ENCODE measurements at regions not wholly inside any gene's neighbourhood (a gene's known extent, or its start where the extent isn't known, plus 50 kb on each side); places are given as distances from the start of the nearest gene placed in this dataset.

GRCh38 chr2:123128951-123129350 is 896.1 kb upstream of the CNTNAP5 start:
- DNase-seq: no peak
- Mint-ChIP-seq H3K36me3 (ENCODE audit: insufficient read depth, unreplicated experiment) (no peaks in the 10 kb centered on the region), H3K9me3 (ENCODE audit: unreplicated experiment) (peaks cover 11% of the 10 kb centered on the region), H3K4me1 (ENCODE audit: low read depth, unreplicated experiment) (no peaks in the 10 kb centered on the region), H3K27me3 (ENCODE audit: insufficient read depth, unreplicated experiment) (no peaks in the 10 kb centered on the region), H3K4me3 (ENCODE audit: unreplicated experiment) (no peak overlapping the region), H3K27ac (ENCODE audit: unreplicated experiment) (no peak overlapping the region)
- no peaks in the 10 kb centered on the region for H3K9me3 ChIP-seq
- no TSS peak for BruUV-seq (replicated peaks)
- H3K27me3 ChIP-seq (replicated peaks; ENCODE audit: control insufficient read depth, insufficient read depth, low read length): no peaks in the 10 kb centered on the region
- POLR2A ChIA-PET: no interaction called here
- no peaks in the 10 kb centered on the region for H3K36me3 ChIP-seq (ENCODE audit: control insufficient read depth, insufficient read depth, low read length)
- CTCF ChIA-PET: no interaction called here
- no peak overlapping the region for H3K4me3 ChIP-seq (ENCODE audit: low read depth, low read length)
- TF ChIP-seq CTCF (IDR thresholded peaks at IDR 0.05; ENCODE audit: insufficient read depth in 1 of 2, low read depth in 1 of 2, low read length in 1 of 2, severe bottlenecking in 1 of 2, unreplicated experiment in 1 of 2): no peak
- H3K4me1 ChIP-seq: no peaks in the 10 kb centered on the region
- intact Hi-C loops (cut with micrococcal nuclease; ENCODE audit: unreplicated experiment): no loop called here

GRCh38 chr2:123136419-123136818 is 888.7 kb upstream of the CNTNAP5 start:
- Mint-ChIP-seq H3K4me1 (ENCODE audit: low read depth, unreplicated experiment) (no peaks in the 10 kb centered on the region), H3K27ac (ENCODE audit: unreplicated experiment) (no peak overlapping the region), H3K9me3 (ENCODE audit: unreplicated experiment) (peaks cover 6% of the 10 kb centered on the region), H3K36me3 (ENCODE audit: insufficient read depth, unreplicated experiment) (no peaks in the 10 kb centered on the region), H3K27me3 (ENCODE audit: insufficient read depth, unreplicated experiment) (no peaks in the 10 kb centered on the region), H3K4me3 (ENCODE audit: unreplicated experiment) (no peak overlapping the region)
- DNase-seq: no peak
- ChIA-PET CTCF (no interaction called here), POLR2A (no interaction called here)
- Histone ChIP-seq H3K27me3 (replicated peaks; ENCODE audit: control insufficient read depth, insufficient read depth, low read length) (no peaks in the 10 kb centered on the region), H3K4me3 (ENCODE audit: low read depth, low read length) (no peak overlapping the region), H3K9me3 (no peaks in the 10 kb centered on the region), H3K36me3 (ENCODE audit: control insufficient read depth, insufficient read depth, low read length) (no peaks in the 10 kb centered on the region), H3K4me1 (no peaks in the 10 kb centered on the region)
- no peak for TF ChIP-seq CTCF (IDR thresholded peaks at IDR 0.05; ENCODE audit: insufficient read depth in 1 of 2, low read depth in 1 of 2, low read length in 1 of 2, severe bottlenecking in 1 of 2, unreplicated experiment in 1 of 2)
- intact Hi-C loops (cut with micrococcal nuclease; ENCODE audit: unreplicated experiment): no loop called here
- no TSS peak for BruUV-seq (replicated peaks)

GRCh38 chr2:123144082-123144481 is 881.0 kb upstream of the CNTNAP5 start:
- H3K36me3 Mint-ChIP-seq (ENCODE audit: insufficient read depth, unreplicated experiment): no peaks in the 10 kb centered on the region
- no peak for DNase-seq
- Histone ChIP-seq H3K36me3 (ENCODE audit: control insufficient read depth, insufficient read depth, low read length) (no peaks in the 10 kb centered on the region), H3K4me1 (no peaks in the 10 kb centered on the region), H3K9me3 (0 out of 2 replicates have a peak, but pooled peaks cover 3% of the 10 kb centered on the region), H3K27me3 (replicated peaks; ENCODE audit: control insufficient read depth, insufficient read depth, low read length) (no peaks in the 10 kb centered on the region), H3K4me3 (ENCODE audit: low read depth, low read length) (no peak overlapping the region)
- ChIA-PET CTCF (no interaction called here), POLR2A (no interaction called here)
- no peaks in the 10 kb centered on the region for H3K4me1 Mint-ChIP-seq (ENCODE audit: low read depth, unreplicated experiment)
- no peaks in the 10 kb centered on the region for H3K27me3 Mint-ChIP-seq (ENCODE audit: insufficient read depth, unreplicated experiment)
- no peaks in the 10 kb centered on the region for H3K9me3 Mint-ChIP-seq (ENCODE audit: unreplicated experiment)
- BruUV-seq (replicated peaks): no TSS peak
- TF ChIP-seq CTCF (IDR thresholded peaks at IDR 0.05; ENCODE audit: insufficient read depth in 1 of 2, low read depth in 1 of 2, low read length in 1 of 2, severe bottlenecking in 1 of 2, unreplicated experiment in 1 of 2): no peak
- no peak overlapping the region for H3K4me3 Mint-ChIP-seq (ENCODE audit: unreplicated experiment)
- H3K27ac Mint-ChIP-seq (ENCODE audit: unreplicated experiment): no peak overlapping the region
- intact Hi-C loops (cut with micrococcal nuclease; ENCODE audit: unreplicated experiment): no loop called here
